Pons (tissue), 1 donor: ENCODE measurements at regions not wholly inside any gene's neighbourhood (a gene's known extent, or its start where the extent isn't known, plus 50 kb on each side); places are given as distances from the start of the nearest gene placed in this dataset.
"Not testable (repeated sequence)": the region's sequence is repeated elsewhere in the genome, so short reads cannot be mapped to it uniquely, and the experiment has no call there.

Experiments used
- DNase-seq: peaks from one replicate; pipeline ENCODE4 v3.0.0-alpha.2; 2016; ENCODE audit warnings: low spot score

DNA sequence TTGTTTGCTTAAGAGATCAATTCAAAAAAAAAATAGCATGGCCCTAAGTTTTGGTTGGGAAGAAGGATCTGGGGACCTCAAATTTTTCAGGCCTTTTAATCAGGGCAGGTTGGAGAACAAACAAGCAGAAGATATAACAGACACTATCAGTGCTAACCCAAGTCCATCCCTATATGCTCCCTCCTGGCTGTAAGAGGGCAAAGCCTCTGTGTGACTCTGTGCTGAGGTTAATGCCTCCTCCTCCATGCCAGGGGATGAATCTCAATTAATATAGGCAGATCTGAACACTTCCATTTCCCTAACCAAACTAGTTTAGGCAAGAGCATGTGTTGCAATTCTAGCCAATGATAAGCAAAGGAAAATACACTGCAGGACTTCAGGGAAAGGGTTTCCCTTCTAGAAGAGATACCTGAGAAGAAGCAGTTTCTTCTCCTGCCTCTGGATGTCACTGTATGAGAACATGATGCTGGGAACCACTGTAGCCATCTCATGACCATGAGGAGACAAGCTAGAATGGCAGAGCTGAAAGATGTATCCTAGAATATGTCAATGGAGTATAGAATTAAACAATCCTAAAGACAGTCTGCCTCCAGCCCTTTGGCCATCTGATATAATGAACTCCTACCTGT is 76.0 kb downstream of the CHD9NB start:
- no peak for DNase-seq

DNA sequence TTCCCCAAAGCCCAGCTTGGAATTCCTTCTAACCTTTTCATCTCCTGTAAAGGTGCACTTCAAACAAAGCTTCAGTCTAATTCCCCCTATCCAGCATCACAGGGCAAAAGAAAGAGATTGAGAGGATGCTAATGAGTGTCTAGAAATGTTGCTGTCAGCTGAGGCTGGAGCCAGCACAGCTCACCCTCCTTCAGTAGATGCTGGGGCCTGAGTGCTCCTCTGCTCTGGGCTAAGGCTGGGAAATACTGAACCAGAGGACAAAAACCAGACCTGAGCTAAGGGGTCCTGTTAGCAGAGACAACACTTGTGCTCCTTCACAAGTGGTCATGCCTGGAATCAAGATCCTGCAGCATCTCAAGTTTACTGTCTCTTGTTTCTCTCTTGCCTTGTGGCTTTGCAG is 85.0 kb downstream of the CHD9NB start:
- DNase-seq: no peak

DNA sequence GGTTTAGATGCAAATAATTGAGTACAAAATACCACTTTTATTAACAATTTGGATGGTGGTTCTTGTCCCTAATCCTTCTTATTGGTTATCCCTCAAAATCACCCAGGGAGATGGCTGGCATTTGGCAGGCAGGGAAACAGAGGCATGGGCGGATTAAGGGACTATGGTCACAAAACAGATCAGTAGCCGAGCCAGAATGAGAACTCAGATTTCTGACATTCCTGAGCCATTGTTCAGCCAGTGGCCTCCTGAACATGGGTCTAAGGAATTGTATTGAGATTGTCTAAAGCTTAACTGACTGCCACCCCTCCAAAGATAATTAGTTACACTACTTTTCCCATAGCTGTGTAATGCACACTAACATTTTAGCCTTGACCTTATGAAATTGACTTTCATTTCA is 88.4 kb downstream of the CHD9NB start:
- DNase-seq: no peak

DNA sequence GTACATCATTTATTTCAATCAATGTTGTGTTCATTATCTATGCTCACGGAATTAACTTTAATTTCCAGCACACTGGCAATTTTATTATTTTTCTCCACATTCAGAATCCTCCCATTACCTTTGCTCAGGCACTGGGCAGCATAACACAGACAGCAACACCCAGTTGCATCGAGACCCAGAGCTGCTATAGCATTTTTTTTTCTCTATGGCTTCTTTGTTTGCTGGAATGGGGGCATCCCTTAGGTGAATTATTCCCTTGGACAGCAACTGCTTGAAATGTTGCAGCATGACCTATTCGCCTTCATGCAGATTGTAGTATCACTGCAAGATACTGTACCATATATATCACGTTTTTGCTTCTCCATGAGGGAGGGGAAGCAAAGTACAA is 88.8 kb downstream of the CHD9NB start:
- no peak for DNase-seq

DNA sequence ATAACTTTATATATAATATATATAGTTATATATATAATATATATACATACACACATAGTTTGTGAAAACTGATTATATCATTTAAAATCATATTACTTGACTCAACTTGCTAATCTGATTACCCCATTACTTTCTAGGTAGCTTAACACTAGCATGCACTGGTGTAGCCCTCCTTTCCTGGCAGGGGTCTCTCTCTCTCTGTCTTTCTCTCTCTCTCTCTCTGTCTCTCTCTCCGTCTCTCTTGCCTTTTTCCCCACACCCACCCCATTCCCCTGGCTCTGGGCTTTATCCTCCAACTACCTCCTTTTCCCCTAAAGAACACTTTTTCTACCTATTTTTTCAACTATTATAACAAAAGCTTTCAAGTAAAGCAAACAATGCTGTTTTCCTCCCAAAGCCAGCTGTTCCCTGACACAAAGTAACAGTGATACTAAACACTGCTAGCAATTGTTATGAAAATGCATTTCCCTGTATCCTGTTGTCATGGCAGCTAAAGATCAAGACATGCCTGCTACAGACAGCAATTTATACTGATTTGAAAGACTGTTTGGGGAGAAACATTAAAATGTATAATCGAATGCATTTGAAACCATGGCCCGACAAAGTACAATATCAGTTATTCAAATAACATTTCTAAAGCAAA is 89.4 kb downstream of the CHD9NB start:
- no peak for DNase-seq

DNA sequence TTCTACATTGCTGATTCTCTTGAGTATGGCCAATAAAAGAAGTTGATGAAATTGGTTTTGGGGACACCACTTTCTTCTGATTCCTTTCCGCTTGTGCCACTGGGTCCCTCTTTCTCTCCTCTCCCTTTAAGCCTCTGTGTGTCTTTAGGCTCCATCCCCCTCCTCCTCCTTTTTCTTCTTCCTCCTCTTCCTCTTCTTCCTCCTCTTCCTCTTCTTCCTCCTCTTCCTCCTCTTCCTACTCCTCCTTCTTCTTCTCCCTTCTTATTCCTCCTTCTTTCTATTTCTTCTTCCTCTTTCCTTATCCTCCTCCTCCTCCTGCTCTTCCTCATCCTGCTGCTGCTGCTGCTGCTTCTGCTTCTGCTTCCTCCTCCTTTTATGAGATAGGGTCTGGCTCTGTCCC is 93.7 kb downstream of the CHD9NB start:
- DNase-seq: no peak

DNA sequence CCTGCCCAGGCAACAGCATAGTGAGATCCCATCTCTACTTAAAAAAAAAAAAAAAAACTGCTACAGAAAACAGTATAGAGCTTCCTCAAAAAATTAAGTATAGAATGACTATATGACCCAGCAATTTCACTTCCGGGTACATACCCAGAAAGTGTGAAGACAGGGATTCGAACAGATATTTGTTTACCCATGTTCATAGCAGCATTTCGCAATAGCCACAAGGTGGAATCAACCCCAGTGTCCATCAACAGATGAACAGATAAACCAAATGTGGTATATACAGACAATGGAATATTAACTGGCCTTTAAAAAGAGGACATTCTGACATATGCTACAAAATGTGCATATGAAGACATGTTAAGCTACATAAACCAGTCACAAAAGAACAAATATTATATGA is 95.5 kb downstream of the CHD9NB start:
- DNase-seq: no peak

DNA sequence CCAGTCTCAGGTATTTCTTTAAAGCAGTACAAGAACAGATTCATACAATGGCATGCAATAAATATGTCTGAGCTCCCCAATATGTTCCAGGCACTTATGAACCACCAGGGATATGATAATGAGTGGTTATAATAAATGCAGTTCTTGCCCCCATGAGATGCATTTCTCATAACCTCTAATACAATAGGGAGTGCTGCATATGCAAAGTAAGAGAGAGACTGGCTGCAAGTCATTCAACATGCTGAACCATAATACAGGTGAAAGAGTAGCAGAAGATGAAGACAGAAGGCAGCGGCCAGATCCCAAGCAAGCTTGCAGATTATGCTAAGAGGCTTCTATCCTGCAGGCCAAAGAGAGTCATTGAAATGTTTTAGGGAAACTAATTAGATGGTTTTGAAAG is 96.7 kb downstream of the CHD9NB start:
- no peak for DNase-seq

DNA sequence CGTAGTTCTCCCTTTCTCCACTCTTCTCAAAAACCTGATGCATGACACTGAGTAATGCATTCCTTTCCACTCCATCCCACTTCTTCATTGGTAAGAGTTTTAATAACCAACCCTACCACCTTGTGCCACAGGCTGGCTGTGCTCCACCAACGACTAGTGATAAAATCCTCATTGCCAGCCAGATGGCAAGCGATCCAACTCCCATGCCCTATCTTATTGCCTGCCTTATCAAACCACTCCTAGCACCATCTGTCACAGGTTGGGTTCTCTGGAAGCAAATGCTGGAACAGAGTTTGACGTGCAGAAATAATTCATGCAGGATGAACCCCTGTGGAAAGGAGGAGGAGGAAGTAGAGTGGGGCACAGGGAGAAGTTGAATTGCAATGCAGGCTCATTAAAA is 99.5 kb downstream of the CHD9NB start:
- no peak for DNase-seq

DNA sequence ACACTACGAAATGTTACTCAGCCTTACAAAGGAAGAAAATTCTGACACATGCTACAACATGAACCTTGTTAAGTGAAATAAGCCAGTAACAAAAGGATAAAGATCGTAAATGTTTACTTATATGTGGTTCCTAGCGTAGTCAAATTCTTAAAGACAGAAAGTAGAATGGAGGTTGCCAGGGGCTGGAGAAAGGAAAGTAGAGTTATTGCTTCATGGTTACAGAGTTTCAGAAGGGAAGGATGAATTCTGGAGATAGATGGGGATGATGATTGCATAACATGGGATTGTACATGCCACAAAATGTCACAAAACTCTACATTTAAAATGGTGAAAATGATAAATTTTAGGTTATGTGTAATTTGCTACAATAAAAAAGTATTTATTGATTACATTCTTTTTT is 103.8 kb downstream of the CHD9NB start:
- DNase-seq: no peak

DNA sequence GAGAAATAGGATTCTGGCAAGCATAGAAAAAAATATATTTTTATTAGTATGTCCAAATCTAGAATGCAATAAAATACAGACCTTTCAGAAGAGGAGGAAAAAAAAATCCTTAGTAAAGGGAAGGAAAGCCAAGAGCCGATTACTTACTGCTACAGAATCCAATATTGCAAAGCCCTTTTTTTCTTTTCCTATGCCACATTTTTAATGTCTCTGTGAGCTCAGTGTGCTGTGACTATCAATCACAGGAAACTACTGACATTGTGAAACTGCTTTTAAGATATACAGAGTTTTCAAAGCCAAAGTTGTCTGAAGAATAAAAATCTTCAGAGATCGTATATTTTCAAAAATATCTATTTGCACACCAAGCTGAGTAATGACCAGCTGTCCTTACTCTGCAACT is 120.4 kb downstream of the CHD9NB start:
- DNase-seq: no peak

DNA sequence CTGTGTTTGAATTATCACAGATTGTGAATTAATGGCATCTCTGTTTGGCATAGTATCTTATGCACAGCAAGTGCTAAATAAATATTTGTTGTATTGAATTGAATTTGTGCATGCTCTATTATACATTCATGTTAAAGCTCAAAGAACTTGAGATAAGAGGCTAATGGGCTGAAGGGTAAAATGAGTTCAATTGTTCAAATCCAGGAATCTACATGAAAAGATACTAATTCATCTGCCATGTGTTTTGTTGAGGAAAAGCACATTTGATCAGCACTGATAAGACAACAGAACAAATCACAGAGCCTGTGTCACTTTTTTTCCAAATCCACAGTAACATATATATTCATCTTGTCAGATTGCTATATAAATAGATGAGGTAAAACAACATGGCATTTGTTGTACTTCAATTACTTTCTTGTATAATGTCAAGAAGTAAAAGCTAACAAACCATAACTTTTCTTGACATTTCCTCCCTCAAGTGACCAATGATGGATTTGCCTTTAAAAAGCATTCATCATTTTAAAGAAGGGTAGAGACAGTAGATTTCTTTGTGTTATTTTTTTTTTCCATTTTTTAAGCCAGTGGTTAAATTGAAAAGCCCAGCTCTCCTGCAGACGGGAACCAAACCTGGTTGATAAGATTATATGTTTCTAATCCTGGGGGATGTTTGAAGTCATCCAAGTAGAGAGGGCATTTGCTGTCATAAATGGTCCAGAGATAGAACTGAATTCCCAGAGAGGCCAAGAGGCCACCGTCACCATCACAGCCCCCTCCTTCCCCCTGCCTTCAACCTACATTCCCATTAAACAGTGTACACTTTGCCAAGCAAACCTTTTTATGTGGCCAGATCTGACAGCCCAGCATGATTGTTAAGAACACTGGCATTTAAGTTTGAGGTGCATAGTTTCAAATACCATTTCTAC is 123.0 kb downstream of the CHD9NB start:
- no peak for DNase-seq

DNA sequence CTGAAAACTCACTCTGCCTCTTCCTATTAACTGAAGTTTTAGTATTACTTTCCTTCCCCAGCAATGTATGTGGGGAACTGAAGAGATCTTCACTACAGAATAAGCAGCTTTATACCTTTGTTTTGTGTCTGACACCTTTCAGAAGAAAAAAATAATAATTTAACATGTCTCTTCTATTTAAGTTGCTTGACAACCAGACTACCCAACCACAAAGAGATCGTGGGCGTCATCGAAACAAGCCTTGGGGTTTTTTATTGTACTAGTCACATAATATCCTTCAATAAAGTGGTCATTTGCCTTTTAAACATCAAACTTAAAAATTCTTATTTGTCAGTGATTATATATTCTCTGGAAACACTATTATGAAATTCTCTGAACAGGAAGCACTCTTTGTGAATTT is 123.7 kb downstream of the CHD9NB start:
- DNase-seq: no peak

DNA sequence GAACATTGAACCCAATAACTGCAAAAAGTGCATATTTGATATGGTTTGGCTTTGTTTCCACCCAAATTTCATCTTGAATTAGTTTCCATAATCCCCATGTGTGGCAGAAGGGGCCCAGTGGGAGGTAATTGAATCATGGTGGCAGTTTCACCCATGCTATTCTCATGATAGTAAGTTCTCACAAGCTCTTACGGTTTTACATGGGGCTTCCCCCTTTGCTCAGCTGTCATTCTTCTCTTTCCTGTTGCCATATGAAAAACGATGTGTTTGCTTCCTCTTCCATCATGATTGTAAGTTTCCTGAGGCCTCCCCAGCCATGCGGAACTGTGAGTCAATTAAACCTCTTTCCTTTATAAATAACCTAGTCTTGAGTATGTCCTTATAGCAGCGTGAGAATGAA is 127.6 kb downstream of the CHD9NB start:
- DNase-seq: no peak

DNA sequence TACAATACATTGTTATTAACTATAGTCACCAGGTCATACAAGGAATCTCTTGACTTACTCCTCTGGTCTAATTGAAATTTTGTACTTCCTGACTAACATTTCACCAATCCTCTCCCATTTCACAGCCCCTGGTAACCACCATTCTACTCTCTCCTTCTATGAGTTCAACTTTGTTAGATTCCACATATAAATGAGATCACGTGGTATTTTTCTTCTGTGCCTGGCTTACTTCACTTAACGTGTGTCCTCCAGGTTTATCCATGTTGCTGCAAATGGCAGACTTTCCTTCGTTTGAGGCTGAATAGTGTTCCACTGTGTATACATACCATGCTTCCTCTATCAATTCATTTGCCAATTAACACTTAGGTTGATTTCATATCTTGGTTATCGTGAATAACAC is 128.5 kb downstream of the CHD9NB start:
- no peak for DNase-seq

DNA sequence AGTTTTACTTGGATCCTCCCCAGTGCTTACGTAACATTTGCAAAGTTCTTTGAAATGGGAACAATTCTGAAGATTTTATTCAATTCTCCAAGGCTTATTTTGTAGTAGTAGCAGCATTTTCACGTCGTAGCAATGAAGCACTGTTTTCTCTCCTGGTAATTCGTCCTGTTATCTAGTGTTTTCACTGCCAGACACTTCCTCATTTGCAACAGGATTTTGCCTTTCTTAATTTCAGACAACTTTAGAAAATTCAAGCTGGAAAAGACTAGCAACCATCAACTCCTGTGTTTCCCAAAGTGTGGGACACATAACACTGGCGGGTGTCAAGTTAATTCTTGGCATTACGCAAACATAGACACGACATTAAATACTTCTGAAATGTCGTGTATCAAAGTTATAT is 131.6 kb downstream of the CHD9NB start:
- DNase-seq: no peak

DNA sequence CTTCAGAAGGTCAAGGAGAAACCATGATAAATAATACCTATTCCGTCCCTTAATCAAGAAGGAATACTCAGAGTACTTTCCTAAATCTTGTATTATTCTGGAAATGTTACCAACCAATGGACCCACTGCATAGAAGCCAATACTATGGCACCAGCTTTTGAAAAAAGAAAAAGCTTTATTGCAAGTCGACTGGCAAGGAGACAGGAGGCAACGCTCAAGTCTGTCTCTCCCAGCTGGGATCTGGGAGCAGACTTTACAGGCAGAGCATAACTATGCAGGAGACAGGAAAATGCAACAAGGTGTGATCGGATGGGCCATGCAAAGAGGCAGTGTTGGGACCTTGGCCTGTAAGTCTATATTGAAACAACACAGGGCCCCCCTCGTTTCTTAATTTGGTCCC is 132.4 kb downstream of the CHD9NB start:
- DNase-seq: no peak

DNA sequence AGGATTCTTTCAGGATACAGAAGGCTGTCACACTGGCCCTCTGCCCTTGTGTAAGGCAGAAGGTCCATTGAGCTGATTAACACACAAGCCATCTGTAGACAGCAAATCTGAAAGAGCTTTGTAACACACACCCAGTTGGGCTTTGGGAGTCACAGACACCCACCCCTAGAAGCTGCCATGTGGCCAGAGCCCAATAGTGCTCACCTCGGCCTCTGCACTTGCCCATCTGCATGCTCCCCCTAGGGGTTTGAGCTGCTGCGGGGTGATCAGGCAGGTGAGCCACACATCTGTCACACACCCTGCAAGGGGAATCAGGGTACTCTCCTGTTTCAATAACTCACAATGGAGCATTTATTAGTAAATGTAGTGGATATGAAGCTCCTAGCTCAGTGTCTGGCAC is 138.3 kb downstream of the CHD9NB start:
- no peak for DNase-seq

DNA sequence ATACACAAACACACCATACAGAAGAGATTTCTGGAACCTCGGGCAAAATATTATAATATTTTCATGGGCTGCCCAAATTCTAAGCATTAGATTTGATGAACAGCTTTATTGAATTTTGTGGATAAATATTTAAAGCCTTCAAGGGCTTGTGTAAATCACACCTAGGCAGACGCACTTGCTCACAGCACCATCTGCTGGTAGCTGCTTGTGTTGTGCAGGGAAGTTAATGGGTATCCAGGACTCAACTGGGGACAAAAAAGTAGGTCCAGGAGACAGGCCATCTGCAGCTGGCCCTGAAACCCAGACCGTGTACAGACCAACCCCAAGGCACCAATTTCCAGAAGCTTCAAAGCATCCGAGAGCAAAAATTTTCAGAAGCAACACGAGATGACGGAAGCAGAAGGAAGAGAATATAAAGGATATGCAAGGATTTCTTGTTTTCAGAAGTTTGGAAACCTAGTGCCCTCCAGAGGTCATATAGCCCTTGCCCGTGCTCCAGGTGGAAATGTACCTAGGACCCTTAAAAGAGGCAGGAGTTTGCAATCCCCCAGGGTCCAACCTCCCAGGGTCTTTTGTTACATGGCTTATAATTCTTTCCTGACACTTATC is 140.0 kb downstream of the CHD9NB start:
- DNase-seq: peak; percentile 78

DNA sequence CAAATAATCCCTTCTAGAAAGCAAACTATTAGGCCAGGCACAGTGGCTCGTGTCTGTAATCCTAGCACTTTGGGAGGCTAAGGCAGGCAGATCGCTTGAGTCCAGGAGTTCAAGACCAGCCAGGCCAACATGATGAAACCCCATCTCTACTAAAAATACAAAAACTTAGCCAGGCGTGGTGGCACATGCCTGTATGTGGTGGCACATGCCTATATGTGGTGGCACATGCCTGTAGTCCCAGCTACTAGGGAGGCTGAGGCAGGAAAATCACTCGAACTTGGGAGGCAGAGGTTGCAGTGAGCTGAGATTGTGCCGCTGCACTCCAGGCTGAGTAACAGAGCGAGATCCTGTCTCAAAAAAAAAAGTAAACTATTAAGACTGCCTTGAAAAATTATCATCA is 144.6 kb downstream of the CHD9NB start:
- DNase-seq: not testable (repeated sequence)

DNA sequence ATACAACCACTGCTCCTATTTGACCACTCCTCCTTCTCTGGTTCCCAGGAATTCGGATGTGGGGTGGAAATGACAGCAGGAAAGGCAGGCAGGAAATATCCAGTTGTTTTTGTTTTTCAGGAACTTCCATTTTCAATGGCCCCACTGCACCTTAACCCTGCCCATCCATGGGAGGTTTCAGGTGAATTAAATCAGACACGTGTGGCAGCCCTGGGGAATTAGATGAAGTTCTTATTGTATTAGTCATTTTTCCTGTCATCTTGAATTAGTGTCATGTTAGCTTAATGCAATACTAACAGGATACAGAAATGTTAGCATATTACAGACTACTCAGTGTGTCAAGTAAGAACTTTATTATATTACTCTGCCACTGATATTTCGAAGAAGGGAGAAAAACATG is 146.4 kb downstream of the CHD9NB start:
- DNase-seq: no peak

DNA sequence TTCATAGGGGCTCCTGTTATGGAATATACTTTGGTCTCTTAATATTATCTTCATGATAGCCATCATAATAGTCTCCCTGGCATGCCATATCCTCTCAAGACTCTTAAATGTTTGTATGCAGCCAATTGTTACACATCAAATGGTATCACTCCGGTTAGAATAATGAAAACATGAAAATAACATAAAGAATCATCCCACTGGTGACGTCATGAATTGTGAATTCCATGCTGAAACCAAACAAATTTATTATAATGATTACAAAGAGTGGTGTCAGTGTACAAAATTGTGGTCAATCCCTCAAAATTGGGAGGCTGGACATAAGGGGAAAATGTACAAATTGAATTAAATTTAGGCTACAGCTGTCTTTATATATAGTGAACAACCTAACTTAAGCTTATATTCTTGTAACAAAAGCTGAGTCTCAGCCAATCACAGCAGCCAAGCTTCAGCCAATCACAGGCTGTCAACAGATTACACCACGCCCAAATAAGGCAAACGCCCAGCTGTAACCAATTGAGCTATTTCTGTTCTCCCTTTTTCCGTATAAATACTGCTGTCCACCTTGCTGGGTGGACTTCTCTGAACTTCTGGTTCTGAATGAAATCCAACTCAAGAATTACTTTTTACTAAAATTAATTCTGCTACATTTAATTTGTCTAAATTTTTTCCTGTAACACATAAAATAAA is 156.1 kb downstream of the CHD9NB start:
- no peak for DNase-seq
